Neuronal stem cell (in vitro differentiated cells): ENCODE measurements at regions not wholly inside any gene's neighbourhood (a gene's known extent, or its start where the extent isn't known, plus 50 kb on each side); places are given as distances from the start of the nearest gene placed in this dataset.

Experiments used
- DNase-seq: peaks from one replicate; pipeline ENCODE4 v3.0.0-alpha.2; 2013; ENCODE audit warnings: low spot score
- H2AFZ ChIP-seq: one replicate; pipeline ENCODE4 v1.6.1; 2013; ENCODE audit warnings: mild to moderate bottlenecking, low read length, inconsistent platforms
- H2AK5ac ChIP-seq: 2 replicates; pipeline ENCODE4 v1.6.1; 2013; ENCODE audit warnings: low read depth, mild to moderate bottlenecking, inconsistent platforms, low read length, moderate library complexity, mixed read lengths
- H2BK120ac ChIP-seq: 2 replicates; pipeline ENCODE4 v1.6.1; 2013; ENCODE audit warnings: low read depth, mild to moderate bottlenecking, inconsistent platforms, low read length, moderate library complexity, mixed read lengths
- H2BK12ac ChIP-seq: one replicate; pipeline ENCODE4 v1.6.1; 2013; ENCODE audit warnings: low read length, inconsistent platforms
- H2BK15ac ChIP-seq: 2 replicates; pipeline ENCODE4 v1.6.1; 2013; ENCODE audit warnings: mild to moderate bottlenecking, low read length, inconsistent platforms, mixed read lengths
- H2BK5ac ChIP-seq: one replicate; pipeline ENCODE4 v1.6.1; 2013; ENCODE audit warnings: inconsistent platforms, mild to moderate bottlenecking, low read length, moderate library complexity
- H3K14ac ChIP-seq: one replicate; pipeline ENCODE4 v1.6.1; 2013; ENCODE audit warnings: low read length, inconsistent platforms
- H3K18ac ChIP-seq: 2 replicates; pipeline ENCODE4 v1.6.1; 2013; ENCODE audit warnings: low read length, inconsistent platforms
- H3K23ac ChIP-seq: 2 replicates; pipeline ENCODE4 v1.6.1; 2013; ENCODE audit warnings: low read depth, mild to moderate bottlenecking, mixed read lengths, low read length, inconsistent platforms; ENCODE audit not compliant: poor library complexity
- H3K27ac ChIP-seq: replicated peaks from 3 replicates; pipeline ENCODE4 v1.5.1; 2013; ENCODE audit warnings: low read length, inconsistent platforms
- H3K27me3 ChIP-seq, 3 experiments: 2 replicates each; pipeline ENCODE4 v1.6.1; 2013; ENCODE audit warnings: low read length in 3 of 3, mild to moderate bottlenecking in 2 of 3, inconsistent platforms in 1 of 3, low read depth in 1 of 3, mixed read lengths in 1 of 3, moderate library complexity in 1 of 3; ENCODE audit not compliant: control insufficient read depth in 3 of 3, insufficient read depth in 3 of 3
- H3K36me3 ChIP-seq, 2 donors: replicated peaks in 1 of 2; 2 replicates each; pipeline ENCODE4 v1.6.1; 2013; ENCODE audit warnings: low read length in 2 of 2; ENCODE audit not compliant: control insufficient read depth in 2 of 2, insufficient read depth in 2 of 2
- H3K4ac ChIP-seq: 2 replicates; pipeline ENCODE4 v1.6.1; 2013; ENCODE audit warnings: inconsistent platforms, mild to moderate bottlenecking, low read length, moderate library complexity
- H3K4me1 ChIP-seq, 2 donors: 1 replicate in 1 of 2; 2 replicates in 1 of 2; pipeline ENCODE4 v1.6.1; 2013; ENCODE audit warnings: low read length in 2 of 2, low read depth in 1 of 2; ENCODE audit not compliant: control insufficient read depth in 2 of 2, insufficient read depth in 1 of 2
- H3K4me2 ChIP-seq: one replicate; pipeline ENCODE4 v1.6.1; 2013; ENCODE audit warnings: mild to moderate bottlenecking, low read length, inconsistent platforms; ENCODE audit not compliant: insufficient read depth, poor library complexity, severe bottlenecking
- H3K4me3 ChIP-seq, 2 donors: 2 replicates each; pipeline ENCODE4 v1.5.1; 2013; ENCODE audit warnings: low read length in 2 of 2, mild to moderate bottlenecking in 2 of 2, inconsistent platforms in 1 of 2, moderate library complexity in 1 of 2
- H3K79me1 ChIP-seq: one replicate; pipeline ENCODE4 v1.6.1; 2013; ENCODE audit warnings: low read depth, mild to moderate bottlenecking, inconsistent platforms, low read length, moderate library complexity
- H3K9ac ChIP-seq: one replicate; pipeline ENCODE4 v1.6.1; 2013; ENCODE audit warnings: mild to moderate bottlenecking, low read depth, low read length, inconsistent platforms; ENCODE audit not compliant: poor library complexity
- H3K9me3 ChIP-seq, 2 donors: replicated peaks in 1 of 2; 2 replicates each; pipeline versions ENCODE3 to v1.6.1; 2013; ENCODE audit warnings: low read length in 2 of 2, mild to moderate bottlenecking in 2 of 2, inconsistent platforms in 1 of 2, low read depth in 1 of 2, mixed read lengths in 1 of 2, moderate library complexity in 1 of 2; ENCODE audit not compliant: control insufficient read depth in 2 of 2, insufficient read depth in 1 of 2
- H4K8ac ChIP-seq: one replicate; pipeline ENCODE4 v1.6.1; 2013; ENCODE audit warnings: low read depth, mild to moderate bottlenecking, inconsistent platforms, low read length, moderate library complexity
- H4K91ac ChIP-seq: one replicate; pipeline ENCODE4 v1.6.1; 2013; ENCODE audit warnings: low read length, low read depth, mild to moderate bottlenecking, inconsistent platforms; ENCODE audit not compliant: poor library complexity
- WGBS, 2 donors: extraction: QIAGEN DNeasy Blood & Tissue Kit; methylation state at CpG; one replicate each; pipeline ENCODE4 v1.1.7; 2013; ENCODE audit warnings: missing lambda C conversion rate in 2 of 2, mixed read lengths in 1 of 2; ENCODE audit not compliant: insufficient read length in 2 of 2, insufficient replicate concordance in 1 of 2; ENCODE audit errors: extremely low coverage in 2 of 2; 5-methylcytosine and 5-hydroxymethylcytosine counted together

GRCh38 chr12:73547421-73547820 is 990.2 kb upstream of the ATXN7L3B start:
- H2BK15ac ChIP-seq: no peak overlapping the region
- H3K9me3 ChIP-seq: no peaks in the 10 kb centered on the region
- no peak overlapping the region for H2BK12ac ChIP-seq
- H4K91ac ChIP-seq: no peak overlapping the region
- H2BK120ac ChIP-seq: no peak overlapping the region
- no peak overlapping the region for H4K8ac ChIP-seq
- no peak overlapping the region for H3K9ac ChIP-seq
- no peak overlapping the region for H2AFZ ChIP-seq
- no peak overlapping the region for H3K27ac ChIP-seq
- H3K23ac ChIP-seq: no peak overlapping the region
- H3K4me2 ChIP-seq: no peak overlapping the region
- no peak overlapping the region for H2BK5ac ChIP-seq
- no peak overlapping the region for H2AK5ac ChIP-seq
- no peak overlapping the region for H3K18ac ChIP-seq
- H3K79me1 ChIP-seq: no peaks in the 10 kb centered on the region
- no peak overlapping the region for H3K14ac ChIP-seq
- H3K27me3 ChIP-seq: no peaks in the 10 kb centered on the region
- no peaks in the 10 kb centered on the region for H3K4me1 ChIP-seq
- no peak overlapping the region for H3K4me3 ChIP-seq
- H3K36me3 ChIP-seq: no peaks in the 10 kb centered on the region
- no peak overlapping the region for H3K4ac ChIP-seq
- DNase-seq: no peak

- no peak overlapping the region for H3K4me3 ChIP-seq
- WGBS, 2 donors: no CpG with 5 or more reads among the region's 4 CpGs
Observed at GRCh38 chr12:73585136-73585535, 952.5 kb upstream of the ATXN7L3B start.

GRCh38 chr12:73589220-73589619 is 948.4 kb upstream of the ATXN7L3B start:
- no peaks in the 10 kb centered on the region for H3K4me1 ChIP-seq
- no peak overlapping the region for H3K18ac ChIP-seq
- H3K27ac ChIP-seq: no peak overlapping the region
- no peak overlapping the region for H3K9ac ChIP-seq
- no peak overlapping the region for H4K91ac ChIP-seq
- no peak overlapping the region for H3K4ac ChIP-seq
- H2BK120ac ChIP-seq: no peak overlapping the region
- H3K4me2 ChIP-seq: no peak overlapping the region
- H4K8ac ChIP-seq: no peak overlapping the region
- DNase-seq: no peak
- no peak overlapping the region for H3K4me3 ChIP-seq
- H2AFZ ChIP-seq: no peak overlapping the region
- no peak overlapping the region for H2BK5ac ChIP-seq
- H2BK15ac ChIP-seq: no peak overlapping the region
- H3K23ac ChIP-seq: no peak overlapping the region
- no peak overlapping the region for H2AK5ac ChIP-seq
- no peak overlapping the region for H2BK12ac ChIP-seq
- no peaks in the 10 kb centered on the region for H3K9me3 ChIP-seq
- H3K14ac ChIP-seq: no peak overlapping the region
- H3K36me3 ChIP-seq: no peaks in the 10 kb centered on the region
- no peaks in the 10 kb centered on the region for H3K27me3 ChIP-seq
- no CpG with 5 or more reads among the region's 1 CpG for WGBS, 2 donors
- no peaks in the 10 kb centered on the region for H3K79me1 ChIP-seq

More at GRCh38 chr12:73585136-73585535, 952.5 kb upstream of the ATXN7L3B start:
- no peaks in the 10 kb centered on the region for H3K79me1 ChIP-seq
- H3K14ac ChIP-seq: no peak overlapping the region
- H2BK15ac ChIP-seq: no peak overlapping the region
- no peak overlapping the region for H2AK5ac ChIP-seq
- no peak overlapping the region for H2BK5ac ChIP-seq
- H2AFZ ChIP-seq: no peak overlapping the region
- no peak overlapping the region for H3K27ac ChIP-seq
- no peak overlapping the region for H2BK12ac ChIP-seq
- H3K18ac ChIP-seq: no peak overlapping the region
- H4K91ac ChIP-seq: no peak overlapping the region
- H3K4ac ChIP-seq: no peak overlapping the region
- no peak overlapping the region for H3K23ac ChIP-seq
- DNase-seq: no peak
- H3K9ac ChIP-seq: no peak overlapping the region
- no peaks in the 10 kb centered on the region for H3K27me3 ChIP-seq
- H3K4me2 ChIP-seq: no peak overlapping the region
- H2BK120ac ChIP-seq: no peak overlapping the region
- no peaks in the 10 kb centered on the region for H3K4me1 ChIP-seq
- no peaks in the 10 kb centered on the region for H3K36me3 ChIP-seq
- H3K9me3 ChIP-seq: no peaks in the 10 kb centered on the region
- no peak overlapping the region for H4K8ac ChIP-seq

GRCh38 chr12:73598626-73599025 is 939.0 kb upstream of the ATXN7L3B start:
- Histone ChIP-seq H3K18ac (no peak overlapping the region), H4K91ac (no peak overlapping the region), H3K9ac (no peak overlapping the region), H4K8ac (no peak overlapping the region), H3K27ac (no peak overlapping the region), H2BK5ac (no peak overlapping the region), H2AK5ac (no peak overlapping the region), H3K79me1 (no peaks in the 10 kb centered on the region), H3K14ac (no peak overlapping the region), H2BK12ac (no peak overlapping the region), H3K4me2 (no peak overlapping the region), H2AFZ (no peak overlapping the region), H3K4me1 (no peaks in the 10 kb centered on the region), H2BK120ac (no peak overlapping the region), H3K9me3 (no peaks in the 10 kb centered on the region), H3K4ac (no peak overlapping the region), H3K27me3 (no peaks in the 10 kb centered on the region), H3K4me3 (no peak overlapping the region), H3K23ac (no peak overlapping the region), H2BK15ac (no peak overlapping the region), H3K36me3 (no peaks in the 10 kb centered on the region)
- DNase-seq: no peak
- WGBS, 2 donors: no CpG with 5 or more reads among the region's 1 CpG
